HG03457 (cell line): ENCODE measurements at regions not wholly inside any gene's neighbourhood (a gene's known extent, or its start where the extent isn't known, plus 50 kb on each side); places are given as distances from the start of the nearest gene placed in this dataset.

Experiments
- ATAC-seq: cut with Tn5 transposase; IDR thresholded peaks from one replicate; pipeline ENCODE4 v1.9.1; 2021; ENCODE audit warnings: moderate number of reproducible peaks; ENCODE audit not compliant: unreplicated experiment

DNA sequence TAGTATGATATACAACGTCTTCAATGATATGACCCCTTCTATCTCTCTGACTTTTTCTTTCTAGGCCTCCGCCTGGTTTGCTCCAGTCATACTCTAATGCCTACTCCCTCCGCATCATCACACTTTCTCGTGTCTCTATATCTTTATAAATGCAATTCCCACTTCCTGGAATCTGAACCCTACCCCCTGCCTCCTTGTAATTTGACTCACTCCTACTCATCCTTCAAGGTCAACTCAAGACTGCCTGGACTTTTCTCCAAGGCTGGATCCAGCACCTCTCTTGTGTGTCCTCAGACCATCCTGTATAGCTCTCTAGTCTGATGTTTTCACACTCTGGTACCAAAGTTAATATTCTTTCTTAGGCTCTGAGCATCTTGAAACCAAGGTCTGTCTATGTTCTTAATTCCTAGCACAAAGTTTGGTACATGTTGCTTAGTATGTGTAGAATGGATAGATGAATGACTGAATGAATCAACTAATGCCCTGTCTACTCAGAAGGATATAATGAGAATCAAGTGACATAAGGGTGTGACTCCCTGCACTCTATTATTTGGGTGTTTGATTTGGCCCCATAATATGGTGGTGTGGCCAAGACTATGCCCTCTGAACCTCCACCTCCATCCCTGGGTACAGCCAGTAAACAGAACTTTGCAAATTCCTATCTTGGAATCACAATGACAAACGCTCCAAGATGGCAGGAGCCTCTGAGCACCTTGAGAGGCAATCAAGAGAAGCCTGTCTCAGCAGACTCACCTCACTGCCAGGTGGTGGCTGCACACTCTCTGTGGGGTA is 74.3 kb upstream of the SERP2 start:
- ATAC-seq: no peak

DNA sequence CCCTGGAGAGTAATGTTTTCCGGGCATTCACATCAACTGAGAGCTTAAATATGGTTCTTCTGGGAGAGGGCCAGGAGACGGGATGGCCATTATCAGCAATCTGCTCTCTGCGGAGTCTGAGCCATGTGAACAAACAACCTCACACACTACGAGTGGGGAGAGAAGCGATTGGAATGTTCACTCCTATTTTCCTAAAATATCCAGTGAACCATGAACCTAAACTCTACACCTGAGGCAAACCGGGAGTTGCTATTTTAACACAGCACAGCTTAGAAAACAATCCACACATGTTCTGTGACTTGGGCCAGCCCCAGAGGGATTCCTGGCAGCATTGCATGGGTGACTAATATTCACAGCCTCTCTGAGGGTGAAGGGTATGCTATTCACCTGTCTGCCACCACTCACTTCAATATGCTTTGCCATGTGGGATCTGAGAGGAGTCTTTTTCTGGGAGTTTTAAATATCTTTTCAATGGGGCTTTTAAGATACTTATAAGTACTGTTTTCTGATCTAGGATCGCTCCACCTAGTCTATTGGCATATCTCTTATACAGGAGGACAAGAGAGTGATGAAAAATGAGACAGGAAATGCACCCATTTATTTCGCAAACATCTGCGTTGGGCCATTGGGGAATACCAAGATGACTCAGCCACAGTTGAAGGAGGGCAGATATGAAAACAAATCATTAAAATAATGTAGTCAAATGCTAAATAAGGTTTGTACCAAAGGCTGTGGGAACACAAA is 72.6 kb upstream of the SERP2 start:
- ATAC-seq: peak; percentile 85

DNA sequence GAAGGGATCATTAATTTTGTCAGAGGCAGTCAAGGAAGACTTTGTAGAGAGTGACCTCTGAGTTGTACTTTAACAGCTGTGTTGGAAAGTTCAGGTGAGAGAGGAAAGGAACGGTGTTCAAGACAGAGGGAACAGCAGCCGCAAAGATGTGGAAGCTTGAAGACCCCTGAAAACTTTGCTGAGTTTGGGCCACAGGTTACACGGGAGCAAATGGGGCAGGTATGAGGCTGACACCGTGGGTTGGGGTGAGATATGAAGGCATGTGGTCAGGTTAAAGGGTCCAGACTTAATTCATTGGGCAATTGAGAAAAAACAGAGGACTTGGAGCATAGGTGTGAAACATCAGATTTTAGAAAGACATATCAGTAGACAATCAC is 72.0 kb upstream of the SERP2 start:
- ATAC-seq: no peak

DNA sequence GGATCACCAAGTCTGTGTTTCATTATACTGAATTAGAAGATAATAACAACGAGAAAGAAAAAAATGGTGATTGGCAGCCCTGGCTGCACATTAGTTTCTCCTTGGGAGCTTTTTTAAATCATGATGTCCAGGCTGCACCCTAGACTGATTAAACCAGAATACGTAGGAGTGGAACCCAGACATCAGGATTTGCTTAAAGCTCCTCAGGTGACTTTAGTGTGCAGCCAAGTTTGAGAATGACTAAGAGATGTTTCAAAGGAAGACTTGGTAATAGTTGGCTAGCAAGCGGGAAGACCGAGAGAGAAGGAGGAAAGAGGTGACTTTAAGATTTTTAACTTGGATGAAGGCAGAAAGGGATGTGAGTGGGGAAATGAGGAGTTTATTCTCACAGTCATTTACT is 71.4 kb upstream of the SERP2 start:
- no peak for ATAC-seq

DNA sequence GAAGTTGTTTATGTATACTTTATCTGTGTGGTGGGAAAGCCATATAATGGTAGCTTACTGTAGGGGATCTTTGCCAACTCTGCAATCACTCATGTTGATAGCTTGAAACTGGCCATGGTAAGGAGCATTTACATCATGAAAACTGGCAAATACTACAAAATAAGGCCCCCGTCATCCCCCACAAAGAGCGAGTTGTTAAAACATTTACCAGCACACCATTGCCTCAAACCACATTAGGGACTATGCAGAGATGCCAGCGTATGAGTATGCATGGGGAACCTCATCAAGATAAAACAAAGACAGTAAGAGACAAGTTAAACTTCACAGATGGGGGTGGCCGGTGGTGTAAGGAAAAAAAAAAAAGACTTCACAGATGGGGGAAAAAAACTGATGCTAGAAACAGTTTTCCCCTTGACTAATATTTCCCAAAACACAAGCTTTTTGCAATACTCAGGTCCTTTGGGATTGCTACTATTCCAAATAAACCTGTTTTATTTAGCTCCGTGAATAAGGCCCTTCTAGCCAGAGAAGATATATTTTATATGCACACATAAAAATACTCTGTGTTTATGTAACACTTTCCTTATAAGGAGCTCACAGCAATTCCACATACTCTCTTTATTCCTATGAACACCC is 70.6 kb upstream of the SERP2 start:
- no peak for ATAC-seq

DNA sequence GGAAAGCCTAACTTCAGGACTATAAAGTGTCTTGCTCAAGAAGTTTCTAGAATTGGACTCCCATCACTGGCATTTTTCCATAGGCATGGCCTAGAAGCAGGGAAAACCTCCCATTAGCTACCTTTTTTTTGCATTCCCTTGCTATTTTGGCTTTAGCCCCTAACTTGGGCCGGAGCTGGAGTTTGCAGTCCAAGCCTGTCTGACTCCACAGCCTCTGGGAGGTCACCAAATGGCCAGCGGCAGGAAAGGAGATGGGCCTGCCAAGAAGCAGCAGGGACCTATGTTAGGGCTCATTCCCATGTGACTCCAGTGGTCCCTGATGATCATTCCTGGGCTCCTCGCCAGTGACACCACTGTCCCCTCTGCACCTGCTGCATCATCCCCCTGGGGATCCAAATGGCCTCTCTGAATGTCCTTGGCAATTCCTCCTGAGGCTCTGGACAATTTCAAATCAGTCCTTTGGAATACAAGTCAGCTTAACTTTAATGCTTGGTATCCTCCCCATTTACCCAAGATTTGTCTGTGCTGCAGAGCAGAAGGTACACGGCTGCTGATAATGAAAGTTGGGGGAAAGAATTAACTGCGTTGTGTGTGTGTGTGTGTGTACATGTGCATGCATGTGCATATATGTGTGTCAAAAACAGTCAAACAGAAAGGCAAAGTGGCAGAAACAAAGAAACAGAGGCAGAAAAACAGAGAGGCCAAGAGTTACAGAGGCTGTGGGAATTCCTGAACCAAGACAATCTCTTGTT is 69.8 kb upstream of the SERP2 start:
- no peak for ATAC-seq

DNA sequence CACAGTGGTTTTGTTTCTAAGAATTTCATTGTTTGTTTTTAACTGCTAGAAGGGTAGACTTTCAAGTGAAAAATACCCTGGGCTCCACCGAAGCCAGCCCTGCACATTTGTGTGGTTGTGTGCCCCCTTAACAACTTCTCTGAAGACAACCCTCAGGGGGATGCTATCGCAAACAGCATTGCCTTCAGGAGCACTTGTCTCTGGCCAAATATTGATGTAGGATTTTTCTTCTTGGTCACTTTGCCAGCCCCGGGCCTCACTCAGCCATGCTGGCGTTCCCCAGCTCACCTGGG is 69.2 kb upstream of the SERP2 start:
- ATAC-seq: no peak

DNA sequence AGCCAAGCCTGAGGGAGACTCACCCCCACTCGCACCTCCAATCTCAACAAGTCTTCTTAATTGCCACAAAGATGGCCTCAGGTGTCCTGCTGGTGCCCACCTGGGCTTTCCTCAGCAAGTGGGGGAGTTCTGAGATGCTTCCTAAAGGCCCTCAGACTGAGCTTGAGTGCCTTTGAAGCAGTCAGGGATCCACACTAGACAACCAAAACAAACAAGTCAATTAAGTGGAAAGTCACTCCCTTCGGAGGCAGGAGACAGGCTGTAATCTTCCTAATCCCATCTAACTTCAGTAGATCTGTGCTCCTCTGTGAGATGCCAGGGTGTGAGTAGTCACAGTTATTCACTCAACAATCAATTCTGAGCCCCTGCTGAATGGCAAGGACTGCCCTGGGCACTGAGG is 68.3 kb upstream of the SERP2 start:
- no peak for ATAC-seq

DNA sequence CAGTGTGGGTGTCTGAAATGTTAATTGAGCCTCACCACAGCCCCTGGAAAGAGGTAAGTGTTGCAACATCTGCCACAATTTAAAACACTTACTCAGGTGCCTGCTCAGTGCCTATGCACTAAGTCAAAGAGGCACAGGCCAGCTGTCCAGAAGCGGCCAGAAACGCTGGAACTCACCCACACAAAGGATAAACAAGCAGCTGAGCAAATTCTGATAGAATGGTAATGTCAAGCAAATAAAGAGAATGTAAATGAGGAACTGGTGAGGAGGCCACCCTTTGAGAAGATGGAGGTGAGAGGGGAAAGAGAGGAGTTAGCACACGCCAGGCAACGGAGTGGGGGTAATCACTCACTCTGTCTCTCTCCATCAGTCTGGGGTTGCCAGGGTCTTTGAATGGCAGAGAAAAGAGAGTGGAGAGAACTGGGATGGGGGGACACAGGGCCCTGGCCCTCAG is 67.7 kb upstream of the SERP2 start:
- ATAC-seq: no peak

DNA sequence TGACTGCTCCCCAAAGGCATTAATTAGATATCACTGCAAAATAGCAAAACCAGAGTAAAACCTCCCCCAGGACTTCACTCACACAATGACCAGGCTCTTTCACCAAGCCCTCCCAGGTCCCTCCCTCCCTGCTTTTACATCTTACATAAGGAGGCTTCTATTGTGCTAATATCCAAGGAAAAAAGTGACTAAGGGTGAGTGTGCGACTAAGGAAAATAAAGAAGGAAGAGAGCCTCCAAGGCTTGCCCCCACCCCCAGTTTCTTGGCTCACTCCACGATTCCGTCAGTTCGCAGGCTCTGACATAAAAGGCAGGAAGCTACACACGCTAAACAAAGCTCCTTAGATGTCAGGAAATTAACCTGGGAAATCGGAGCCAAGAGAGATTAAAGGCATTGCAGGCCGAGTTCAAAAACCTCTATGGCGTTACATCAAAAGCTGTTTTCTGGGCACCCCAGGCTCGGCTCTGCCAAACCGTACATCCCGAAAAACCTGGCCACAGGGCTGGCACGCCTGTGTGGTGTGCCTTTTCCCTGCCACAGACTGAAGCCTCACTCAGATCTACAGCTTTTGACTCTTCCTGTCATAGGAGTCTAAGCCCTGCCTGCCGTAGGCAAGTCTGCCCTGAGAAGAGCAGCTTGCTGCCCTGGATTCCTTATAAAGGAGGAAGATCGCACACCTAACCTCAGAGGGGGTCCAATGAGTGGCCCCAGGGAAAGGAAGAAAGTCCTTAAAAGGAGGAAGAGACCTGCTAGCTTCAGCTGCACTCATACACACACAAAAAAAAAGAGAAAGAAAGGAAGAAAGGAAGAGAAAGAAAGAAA is 67.0 kb upstream of the SERP2 start:
- no peak for ATAC-seq

DNA sequence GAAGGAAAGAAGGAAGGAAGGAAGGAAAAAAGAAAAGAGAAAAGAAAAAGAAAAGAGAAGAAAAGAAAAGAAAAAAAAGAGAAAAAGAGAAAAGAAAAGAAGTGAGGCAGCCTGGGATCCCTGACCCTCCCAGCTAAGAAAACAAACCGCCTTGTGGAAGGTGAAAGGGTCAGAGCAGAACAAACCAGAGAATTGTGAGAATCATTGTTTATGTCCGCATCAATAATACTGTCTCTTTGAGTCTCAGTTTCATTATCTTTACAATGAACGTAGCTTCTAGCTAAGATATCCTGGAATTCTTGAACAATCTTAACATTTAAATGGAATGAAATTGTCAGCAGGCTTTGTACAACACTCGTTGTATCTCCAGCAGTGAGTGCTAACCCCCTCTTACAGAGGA is 66.4 kb upstream of the SERP2 start:
- ATAC-seq: no peak

DNA sequence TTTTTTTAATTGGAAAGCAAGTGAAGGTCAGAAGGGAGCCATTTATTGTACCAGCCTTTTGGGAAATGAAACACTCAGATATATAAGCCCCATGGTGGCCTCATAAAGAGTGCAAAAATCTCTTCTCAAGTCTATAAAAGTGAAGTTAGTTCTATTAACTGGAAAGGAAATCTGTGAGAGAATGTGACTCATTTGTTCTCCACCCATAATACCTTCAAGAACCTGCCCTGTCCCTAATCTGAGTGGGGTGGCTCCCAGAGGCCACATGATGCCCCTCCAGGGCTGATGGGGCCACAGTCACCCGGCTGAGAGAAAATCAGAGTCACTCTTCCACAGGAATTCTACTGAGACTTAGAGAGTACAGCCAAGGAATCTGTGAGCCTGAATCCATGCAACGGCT is 65.8 kb upstream of the SERP2 start:
- no peak for ATAC-seq

DNA sequence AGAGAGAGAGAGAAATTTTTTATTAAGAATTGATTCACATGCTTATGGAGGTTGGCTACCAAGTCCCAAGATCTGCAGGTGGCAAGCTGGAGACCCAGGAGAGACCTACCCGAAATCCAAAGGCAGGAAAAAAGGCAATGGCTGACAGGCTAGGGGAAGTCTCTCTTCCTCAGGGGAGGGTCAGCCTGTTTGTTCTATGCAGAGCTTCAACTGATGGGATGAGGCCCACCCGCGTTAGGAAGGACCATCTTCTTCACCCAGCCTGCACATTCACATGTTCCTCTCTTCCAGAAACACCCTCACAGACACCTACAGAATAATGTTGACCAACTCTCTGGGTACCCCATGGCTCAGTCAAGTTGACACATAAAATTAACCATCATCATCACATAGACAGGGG is 65.3 kb upstream of the SERP2 start:
- ATAC-seq: no peak

DNA sequence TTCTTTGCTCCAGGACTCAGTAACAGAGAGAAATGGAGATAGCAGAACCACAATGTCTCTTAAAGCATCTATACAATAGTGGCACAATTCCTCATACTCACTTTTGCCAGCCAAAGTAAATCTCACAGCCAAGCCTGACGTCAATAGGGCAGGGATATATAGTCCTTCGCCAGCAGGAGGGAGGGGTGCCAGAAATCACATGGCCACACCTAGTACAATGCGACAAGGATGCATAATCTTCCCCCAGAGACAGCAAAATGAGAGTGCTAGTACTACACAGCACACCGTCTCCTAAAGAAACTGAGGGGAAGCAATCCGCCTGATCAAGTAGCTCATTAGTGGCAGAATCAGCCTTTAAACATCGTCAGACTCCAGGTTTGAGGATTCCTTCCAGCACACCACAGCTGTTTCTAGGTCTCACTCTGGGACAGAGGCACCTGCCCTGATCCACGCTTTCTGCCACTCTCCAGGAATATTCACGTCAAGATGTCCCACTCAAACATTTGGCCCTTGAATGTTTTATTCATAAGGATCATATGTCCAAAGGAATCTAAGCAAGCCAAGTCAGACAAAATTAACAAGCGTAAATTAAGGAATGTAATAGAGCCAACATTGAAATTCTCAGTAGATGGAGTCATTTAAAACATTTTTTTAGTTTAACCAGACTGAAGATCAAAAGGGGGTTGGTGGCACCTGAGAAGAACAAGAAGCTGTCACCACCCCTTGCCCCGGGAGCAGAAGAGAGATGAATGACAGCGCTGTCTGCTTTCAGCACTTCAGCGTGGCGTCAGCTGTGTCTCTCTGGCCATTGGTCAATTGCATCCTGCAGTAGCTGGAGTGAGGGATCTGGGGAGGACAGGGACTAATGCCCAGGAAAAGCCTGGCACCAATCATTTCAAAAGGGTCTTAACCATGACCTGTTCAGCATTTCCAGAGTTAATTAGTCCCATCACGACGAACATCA is 63.5 kb upstream of the SERP2 start:
- no peak for ATAC-seq

DNA sequence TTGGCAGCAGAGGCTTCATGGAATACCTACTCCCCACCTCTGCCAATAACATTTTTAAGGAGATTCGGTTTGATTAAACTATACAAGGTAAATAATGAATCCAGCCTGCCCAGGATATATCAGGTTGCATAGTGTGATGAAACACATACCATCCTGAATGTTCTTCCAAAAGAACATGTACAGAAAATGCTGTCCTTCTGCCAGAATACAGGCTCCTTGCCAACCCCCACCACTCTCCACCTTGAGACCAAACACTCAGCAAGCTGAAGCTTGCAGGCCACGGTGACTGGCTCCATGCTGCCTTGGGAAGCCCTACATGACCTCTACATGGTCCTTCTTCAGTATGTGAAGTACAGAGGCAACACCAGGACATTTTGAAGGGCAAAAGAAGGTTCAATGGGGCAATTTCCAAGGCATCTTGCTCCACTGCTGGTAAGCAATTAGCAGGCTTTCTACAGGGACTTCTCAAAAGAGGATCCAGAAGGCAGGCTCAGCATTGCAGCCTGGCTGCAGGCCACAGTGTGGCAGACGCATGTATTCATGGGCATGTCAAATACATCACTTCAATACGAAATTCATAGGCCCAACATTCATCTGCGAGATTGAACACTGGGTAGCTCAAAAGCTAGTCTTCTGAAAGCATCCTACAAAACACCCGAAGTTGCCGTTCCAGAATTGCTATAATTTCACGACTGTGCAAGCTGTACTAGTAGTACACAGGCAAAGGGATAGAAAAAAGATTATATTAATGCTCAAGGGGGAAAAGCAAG is 62.4 kb upstream of the SERP2 start:
- ATAC-seq: no peak

DNA sequence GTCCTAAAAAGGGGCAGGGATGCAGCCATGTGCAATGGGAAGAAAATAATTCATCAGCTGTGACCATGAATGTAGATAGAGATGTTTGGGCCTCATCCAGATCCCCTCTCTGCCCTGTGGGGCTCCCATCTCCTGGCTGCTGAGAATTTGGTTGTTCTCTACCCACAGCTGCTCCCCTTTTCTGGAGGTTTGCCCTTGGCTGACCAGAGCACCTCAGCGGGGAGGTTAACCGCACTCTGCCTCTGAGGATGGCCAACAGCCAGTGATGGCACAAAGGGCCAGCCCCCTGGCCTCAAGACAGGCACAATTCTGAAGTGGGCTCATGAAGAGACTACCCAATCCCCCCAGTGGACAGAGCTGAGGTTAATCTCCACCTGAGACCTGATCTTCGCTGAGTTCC is 61.5 kb upstream of the SERP2 start:
- ATAC-seq: no peak

DNA sequence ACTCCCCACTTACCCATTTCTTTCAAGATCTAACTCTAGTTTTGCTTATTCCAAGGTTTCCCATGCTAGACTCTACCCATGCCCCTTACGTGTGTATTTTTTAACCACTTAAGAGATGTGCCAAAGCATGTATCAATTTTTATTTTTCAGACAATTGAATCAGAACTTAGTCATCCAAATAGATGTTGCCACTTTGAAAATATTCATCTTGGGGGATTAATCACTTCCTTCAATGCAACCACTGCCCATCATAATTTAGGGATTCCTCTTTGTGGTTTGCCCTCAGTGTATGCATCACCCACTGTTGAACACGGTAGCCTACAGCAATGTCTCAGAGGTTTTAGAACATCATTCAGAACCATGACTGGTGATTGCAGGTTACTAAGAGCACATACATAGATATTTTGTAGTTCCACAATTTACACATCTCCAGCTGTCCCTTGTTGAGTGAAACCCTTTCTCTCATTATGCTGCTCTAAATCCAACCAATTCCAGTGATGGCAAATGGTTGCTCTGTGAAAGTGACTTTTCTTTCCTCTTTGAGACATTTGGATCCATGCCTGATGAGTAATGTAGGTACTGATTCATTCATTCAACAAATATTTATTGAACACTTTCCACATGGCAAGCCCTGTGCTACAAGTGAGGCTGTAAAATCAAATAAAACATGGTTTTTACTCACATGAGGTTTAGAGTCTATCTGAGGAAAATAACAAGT is 60.6 kb upstream of the SERP2 start:
- no peak for ATAC-seq

DNA sequence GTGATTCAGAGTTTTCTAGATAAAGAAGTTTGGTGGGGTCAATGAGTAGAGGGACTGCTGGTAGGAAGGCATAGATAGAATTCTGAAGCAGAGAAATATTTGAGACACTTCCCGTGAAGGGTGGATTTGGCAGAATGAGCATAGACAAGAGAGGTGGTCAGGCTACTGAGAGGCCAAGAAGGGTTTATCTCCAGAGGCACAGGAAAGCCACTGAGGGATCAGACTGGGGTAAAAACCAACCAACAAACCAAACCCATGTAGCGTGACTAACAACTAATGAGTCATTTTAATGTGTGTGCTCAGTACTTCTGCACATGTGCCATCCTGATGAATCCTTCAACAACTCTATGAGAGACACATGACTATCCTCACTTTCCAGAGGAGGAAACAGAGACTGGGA is 60.0 kb upstream of the SERP2 start:
- ATAC-seq: no peak
